Kasumi-1 (cell line): ENCODE measurements at regions not wholly inside any gene's neighbourhood (a gene's known extent, or its start where the extent isn't known, plus 50 kb on each side); places are given as distances from the start of the nearest gene placed in this dataset.

Experiments
- DNase-seq, 2 experiments: peaks; one replicate each; lab custom pipeline; 2025; lab: John Stamatoyannopoulos, UW

DNA sequence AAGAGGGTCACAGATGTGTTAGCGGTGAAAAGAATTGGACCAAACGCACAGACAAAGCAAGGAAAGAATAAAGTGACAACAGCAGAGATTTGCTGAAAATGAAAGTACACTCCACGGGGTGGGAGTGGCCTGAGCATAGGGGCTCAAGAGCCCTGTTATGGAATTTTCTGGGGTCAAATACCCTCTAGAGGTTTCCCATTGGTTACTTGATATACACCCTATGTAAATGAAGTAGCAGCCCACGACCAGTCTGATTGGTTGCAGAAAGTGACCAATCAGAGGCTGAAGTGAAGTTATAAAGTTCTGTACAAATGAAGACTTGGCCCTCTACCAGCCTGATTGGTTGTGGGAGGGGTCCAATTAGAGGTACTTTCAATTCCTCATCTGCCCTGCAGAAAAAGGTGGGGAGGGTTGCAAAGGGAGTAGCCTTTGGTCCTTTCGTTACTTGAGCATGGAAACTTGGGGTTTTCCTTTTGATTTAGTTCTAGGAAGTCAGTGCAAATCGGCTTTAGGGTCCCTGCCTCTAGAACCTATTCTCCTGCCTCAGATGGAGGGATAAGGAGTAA lies 125.6 kb upstream of the PRPS1L1 start:
- no peak for DNase-seq

GRCh38 chr7:18154726-18155125 lies 127.1 kb upstream of the PRPS1L1 start:
- DNase-seq, result no peak

DNA sequence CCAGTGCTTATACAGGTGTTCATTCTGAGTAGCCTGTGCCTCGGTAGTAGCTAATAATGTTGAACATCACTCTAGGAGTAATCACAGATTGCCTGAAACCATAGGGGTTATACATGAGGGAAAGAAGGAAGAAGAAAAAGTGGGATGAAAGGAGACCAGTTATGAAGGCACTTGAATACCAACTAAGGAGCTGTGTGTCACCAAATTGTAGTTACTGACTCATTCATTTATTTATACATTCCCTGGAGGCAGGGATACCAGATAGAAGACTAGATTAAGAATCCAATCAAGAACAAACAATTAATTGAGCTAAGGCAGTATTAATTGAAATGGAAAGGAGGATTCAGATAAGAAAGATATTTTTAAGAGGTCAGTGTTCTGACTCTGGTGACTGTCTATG lies 129.6 kb upstream of the PRPS1L1 start:
- DNase-seq, result no peak

- DNase-seq, result no peak
Measured at GRCh38 chr7:18162657-18163056, 135.0 kb upstream of the PRPS1L1 start.

- no peak for DNase-seq
Measured at GRCh38 chr7:18163091-18163490, 135.4 kb upstream of the PRPS1L1 start.

- no peak for DNase-seq
Measured at GRCh38 chr7:18165166-18165565, 137.5 kb upstream of the PRPS1L1 start.

- DNase-seq, result no peak
Measured at GRCh38 chr7:18166002-18166401, 138.4 kb upstream of the PRPS1L1 start.

GRCh38 chr7:18167815-18168214 lies 140.2 kb upstream of the PRPS1L1 start:
- DNase-seq, result no peak

GRCh38 chr7:18174996-18175395 lies 147.3 kb upstream of the PRPS1L1 start:
- no peak for DNase-seq

DNA sequence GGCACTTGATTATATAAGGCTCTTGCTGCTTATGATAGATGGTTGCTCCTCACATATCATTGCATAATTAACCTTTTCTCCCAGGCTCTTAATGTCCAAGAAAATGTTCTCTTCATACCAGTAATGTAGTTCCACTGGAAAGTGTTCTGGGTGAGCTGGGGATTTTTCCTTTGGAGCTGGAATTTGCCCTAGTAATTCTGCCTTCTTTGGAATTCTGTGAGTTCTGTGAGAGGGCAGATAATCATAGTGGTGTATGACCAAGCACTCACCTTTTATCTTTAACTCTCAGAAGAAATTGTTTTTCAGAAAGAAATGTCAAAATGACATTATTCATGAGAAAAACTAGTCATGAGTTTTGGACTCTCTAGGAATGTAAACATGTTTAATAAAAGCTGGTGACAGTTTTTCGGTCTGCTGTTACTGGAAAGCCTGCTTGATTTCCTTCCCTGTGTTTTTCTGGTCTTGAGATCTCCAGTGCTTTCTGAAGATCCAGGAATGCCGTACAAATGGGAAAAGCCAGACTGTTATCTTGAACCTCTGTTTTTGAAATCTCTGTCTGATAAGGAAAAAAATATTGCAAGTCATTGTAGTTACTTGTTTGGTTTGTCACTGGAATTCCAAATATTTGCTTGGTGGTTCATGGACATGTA lies 148.3 kb upstream of the PRPS1L1 start:
- DNase-seq, result no peak

- no peak for DNase-seq
Measured at GRCh38 chr7:18177129-18177814, 149.6 kb upstream of the PRPS1L1 start.

DNA sequence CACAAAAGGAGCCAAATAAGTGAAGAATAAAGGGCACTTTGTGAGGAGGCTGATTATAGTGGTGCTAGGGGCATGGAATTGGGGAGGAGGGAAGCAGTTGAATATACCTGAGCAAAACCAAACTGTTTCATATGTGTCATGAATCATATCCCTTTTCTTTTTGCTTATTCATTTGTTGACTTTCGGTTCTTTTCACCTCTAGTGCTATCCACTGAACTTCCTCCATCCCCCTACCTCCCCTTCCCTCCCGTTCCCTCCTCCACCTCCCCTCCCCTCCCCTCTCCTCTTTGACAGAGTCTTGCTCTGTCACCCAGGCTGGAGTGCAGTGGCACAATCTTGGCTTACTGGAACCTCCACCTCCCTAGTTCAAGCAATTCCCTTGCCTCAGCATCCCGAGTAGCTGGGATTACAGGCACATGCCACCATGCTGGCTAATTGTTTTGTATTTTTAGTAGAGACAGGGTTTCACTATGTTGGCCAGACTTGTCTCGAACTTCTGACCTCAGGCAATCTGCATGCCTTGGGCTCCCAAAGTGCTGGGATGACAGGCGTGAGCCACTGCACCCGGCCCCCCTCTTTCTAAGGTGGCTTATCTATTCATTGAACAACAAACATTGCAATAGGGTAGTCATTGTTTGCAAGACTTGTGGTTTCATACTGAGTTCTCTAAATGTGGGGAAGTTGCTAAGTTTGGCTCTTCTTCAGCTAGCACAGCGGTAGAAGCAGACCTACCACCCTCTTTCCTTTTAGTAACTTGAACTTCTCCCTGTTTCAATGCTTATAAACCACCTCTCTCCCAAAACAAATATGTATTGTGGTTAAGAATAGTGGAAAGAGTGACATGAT lies 150.4 kb upstream of the PRPS1L1 start:
- DNase-seq, result peak; percentile 64 to 67

GRCh38 chr7:18179093-18179492 lies 151.4 kb upstream of the PRPS1L1 start:
- DNase-seq, result no peak

- DNase-seq, result no peak
Measured at GRCh38 chr7:18180685-18181084, 153.0 kb upstream of the PRPS1L1 start.

DNA sequence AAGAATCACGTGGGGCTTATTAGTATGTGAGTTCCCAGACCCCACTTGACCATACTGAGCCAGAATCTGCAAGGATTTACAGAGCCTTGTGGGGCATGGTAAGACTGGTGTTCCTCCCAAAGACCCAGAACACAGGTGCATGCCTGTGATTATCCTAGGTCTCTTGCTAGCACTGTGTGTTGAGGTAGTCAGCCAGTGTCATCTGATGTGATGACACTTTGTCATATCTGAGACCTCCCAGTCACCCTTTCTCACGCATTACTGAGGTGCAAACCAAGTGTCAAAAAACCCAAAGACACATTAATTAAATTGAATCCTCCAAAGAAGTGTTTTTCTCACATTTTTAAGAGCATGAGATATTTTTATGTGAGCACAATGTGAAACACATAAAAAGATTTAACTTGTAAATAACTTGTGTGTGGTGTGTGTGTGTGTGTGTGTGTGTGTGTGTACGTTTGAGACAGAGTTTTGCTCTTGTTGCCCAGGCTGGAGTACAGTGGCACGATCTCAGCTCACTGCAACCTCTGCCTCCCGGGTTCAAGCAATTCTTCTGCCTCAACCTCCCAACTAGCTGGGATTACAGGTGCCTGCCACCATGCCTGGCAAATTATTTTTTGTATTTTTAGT lies 162.0 kb upstream of the PRPS1L1 start:
- DNase-seq, result no peak

DNA sequence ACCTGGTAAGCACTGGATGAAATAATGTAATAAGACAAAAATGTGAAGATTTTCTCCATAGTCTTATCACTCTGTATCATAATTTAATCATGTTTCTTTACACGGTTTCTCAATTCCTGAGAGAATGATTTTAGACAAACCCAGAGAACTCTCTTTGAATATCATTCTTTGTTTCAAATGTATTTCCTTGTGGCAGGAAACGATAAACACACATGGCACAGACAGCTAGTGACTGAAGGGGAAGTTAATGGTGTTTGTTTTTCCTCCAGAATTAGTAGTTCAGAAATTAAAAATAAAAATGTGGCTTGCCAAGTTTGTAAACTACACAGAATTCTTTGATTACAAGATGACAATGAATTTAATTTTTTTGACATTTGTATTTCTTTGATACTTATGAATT lies 163.7 kb upstream of the PRPS1L1 start:
- peak; percentile 14 to 24 for DNase-seq

GRCh38 chr7:18191862-18192625 lies 164.4 kb upstream of the PRPS1L1 start:
- DNase-seq, result no peak

DNA sequence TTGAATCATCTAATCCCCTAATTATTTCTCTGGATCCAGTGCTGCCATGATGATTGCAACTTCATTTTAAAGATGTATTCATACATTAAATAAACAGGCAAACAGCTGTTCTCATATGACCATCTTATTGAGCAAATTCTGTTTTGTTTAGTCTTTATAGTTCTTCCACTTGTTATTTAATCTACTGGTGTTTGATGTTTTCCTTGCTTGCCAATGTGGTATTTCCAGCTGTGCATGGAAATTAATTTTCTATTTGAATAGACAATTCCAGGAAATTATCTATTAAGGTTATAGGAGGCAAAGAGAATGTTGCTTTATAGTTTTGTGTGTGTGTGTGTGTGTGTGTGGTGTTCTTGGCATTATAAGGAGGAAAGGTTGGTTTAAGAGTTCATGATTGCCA lies 167.0 kb upstream of the PRPS1L1 start:
- no peak for DNase-seq

- no peak for DNase-seq
Measured at GRCh38 chr7:18196638-18197037, 169.0 kb upstream of the PRPS1L1 start.

DNA sequence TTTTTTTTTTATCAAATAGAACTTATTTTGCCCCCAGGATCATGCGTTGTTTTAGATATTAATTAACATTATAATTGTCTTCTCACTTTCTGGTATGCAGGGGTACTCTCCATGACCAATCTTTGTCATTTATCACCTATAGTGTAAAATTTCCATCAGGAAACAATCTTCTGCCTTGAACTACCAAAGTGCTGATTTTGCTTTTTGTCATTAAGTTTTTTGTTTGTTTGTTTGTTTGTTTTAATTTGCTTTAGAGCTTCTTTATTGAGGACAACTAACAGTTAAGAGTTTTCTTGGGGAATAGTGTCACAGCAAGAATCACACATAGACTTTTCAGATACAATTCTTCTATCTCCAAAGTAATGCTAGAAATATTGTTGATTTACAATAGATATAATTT lies 171.2 kb upstream of the PRPS1L1 start:
- no peak for DNase-seq

DNA sequence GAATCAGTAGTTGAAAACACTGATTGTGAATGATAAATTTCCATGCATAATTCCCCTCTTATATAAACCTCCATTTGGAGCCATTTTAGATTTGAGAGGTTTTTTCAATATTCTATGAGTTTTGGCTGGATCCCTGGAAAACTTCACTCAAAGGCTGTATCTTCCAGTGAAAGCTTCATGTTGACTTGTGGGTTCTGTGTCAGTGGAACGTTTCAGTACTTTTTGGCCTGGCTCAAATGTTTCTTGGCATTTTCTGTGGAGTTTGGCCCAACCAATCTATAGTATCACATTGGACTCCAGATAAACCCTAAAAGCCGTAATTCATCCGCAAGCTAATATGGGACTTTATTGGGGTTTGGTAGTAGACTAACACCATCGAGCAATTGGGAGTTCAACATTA lies 172.6 kb upstream of the PRPS1L1 start:
- DNase-seq, result no peak
